Kidney epithelial cell (primary cell): ENCODE measurements at regions not wholly inside any gene's neighbourhood (a gene's known extent, or its start where the extent isn't known, plus 50 kb on each side); places are given as distances from the start of the nearest gene placed in this dataset.

Source experiments
- DNase-seq: peaks from one replicate; pipeline ENCODE4 v3.0.0-alpha.2; 2010; ENCODE audit warnings: low read depth
- H3K27me3 ChIP-seq: 2 replicates; pipeline ENCODE4 v1.6.0; 2011; ENCODE audit warnings: low read length; ENCODE audit not compliant: control insufficient read depth, insufficient read depth
- H3K36me3 ChIP-seq: 2 replicates; pipeline ENCODE4 v1.5.1; 2011; ENCODE audit warnings: low read length; ENCODE audit not compliant: control insufficient read depth, insufficient read depth
- H3K4me3 ChIP-seq: 2 replicates; pipeline ENCODE4 v1.5.1; 2011; ENCODE audit warnings: low read depth, mild to moderate bottlenecking, control low read depth, low read length
- CTCF ChIP-seq: IDR thresholded peaks from 2 replicates; pipeline ENCODE4 v1.5.1; 2011; ENCODE audit warnings: mild to moderate bottlenecking, moderate library complexity, low read length, control low read depth, inconsistent platforms; ENCODE audit not compliant: insufficient read depth, poor library complexity, severe bottlenecking

GRCh38 chr9:130785053-130785452, 50.0 kb upstream of the ABL1 start:
- no peak overlapping the region for H3K4me3 ChIP-seq
- H3K36me3 ChIP-seq, result no peaks in the 10 kb centered on the region
- H3K27me3 ChIP-seq, result no peaks in the 10 kb centered on the region
- no peak for DNase-seq
- TF ChIP-seq CTCF, result no peak
